GM12878 (cell line): ENCODE measurements at regions not wholly inside any gene's neighbourhood (a gene's known extent, or its start where the extent isn't known, plus 50 kb on each side); places are given as distances from the start of the nearest gene placed in this dataset.

Source experiments
- BCL3 ChIP-seq: IDR thresholded peaks from 2 replicates; pipeline ENCODE4 v1.6.1; 2011; ENCODE audit warnings: borderline replicate concordance, low read depth, mild to moderate bottlenecking, moderate library complexity, low read length; ENCODE audit not compliant: insufficient read depth, poor library complexity, severe bottlenecking
- CEBPB ChIP-seq, 2 experiments: fragments of 150-350 bp in 1 of 2; IDR thresholded peaks; 2 replicates each; pipeline ENCODE4 v1.6.1; 2012 to 2014; ENCODE audit warnings: low read depth in 2 of 2, low read length in 2 of 2, borderline replicate concordance in 1 of 2, inconsistent platforms in 1 of 2
- CHD4 ChIP-seq: fragments of 200-600 bp; sonication (generic); IDR thresholded peaks from 2 replicates; pipeline ENCODE4 v1.6.1; 2016; ENCODE audit warnings: mild to moderate bottlenecking
- CTCF ChIP-seq, 3 experiments: IDR thresholded peaks in 2 of 3; conservative IDR thresholded peaks in 1 of 3; 2 replicates each; pipeline ENCODE4 v1.5.1; 2011; ENCODE audit warnings: low read depth in 3 of 3, low read length in 3 of 3, mild to moderate bottlenecking in 3 of 3, control low read depth in 2 of 3, moderate library complexity in 2 of 3, inconsistent platforms in 1 of 3, mixed read lengths in 1 of 3; ENCODE audit not compliant: control insufficient read depth in 2 of 3, insufficient read depth in 1 of 3; ENCODE audit errors: extremely low read depth in 1 of 3
- ELK1 ChIP-seq: IDR thresholded peaks from 2 replicates; pipeline ENCODE4 v1.6.1; 2012; ENCODE audit warnings: low read depth, low read length, improper control_type of control experiment
- POLR2A ChIP-seq: IDR thresholded peaks from 2 replicates; pipeline ENCODE4 v1.6.1; 2011; ENCODE audit warnings: low read depth, mild to moderate bottlenecking, low read length
- POLR2AphosphoS5 ChIP-seq: IDR thresholded peaks from 2 replicates; pipeline ENCODE4 v1.6.1; 2011; ENCODE audit warnings: mild to moderate bottlenecking, low read length, inconsistent platforms
- RAD51 ChIP-seq: fragments of 450-650 bp; IDR thresholded peaks from 2 replicates; pipeline ENCODE4 v1.6.1; 2016; ENCODE audit warnings: moderate library complexity, mild to moderate bottlenecking, inconsistent platforms
- TCF12 ChIP-seq: IDR thresholded peaks from 2 replicates; pipeline ENCODE4 v1.6.1; 2011; ENCODE audit warnings: low read depth, mild to moderate bottlenecking, low read length
- USF2 ChIP-seq: IDR thresholded peaks from 2 replicates; pipeline ENCODE4 v1.6.1; 2011; ENCODE audit warnings: low read depth, low read length, improper control_type of control experiment, borderline replicate concordance

GRCh38 chr9:73076970-73077369 lies 74.7 kb upstream of the ANXA1 start:
- TF ChIP-seq CHD4: no peak
- TF ChIP-seq POLR2A: no peak
- no peak for TF ChIP-seq POLR2AphosphoS5
- TF ChIP-seq USF2: no peak
- TF ChIP-seq CTCF (IDR thresholded peaks at IDR 0.05 in 2 of 3, conservative IDR thresholded peaks at IDR 0.05 in 1 of 3; ENCODE audit: control insufficient read depth in 2 of 3, extremely low read depth in 1 of 3, insufficient read depth in 1 of 3, low read depth in 3 of 3, low read length in 3 of 3): no peak
- no peak for TF ChIP-seq RAD51
- no peak for TF ChIP-seq ELK1
- TF ChIP-seq TCF12: no peak
- TF ChIP-seq BCL3: no peak
- no peak for TF ChIP-seq CEBPB (IDR thresholded peaks at IDR 0.05; ENCODE audit: borderline replicate concordance in 1 of 2, low read depth in 2 of 2, low read length in 2 of 2)
